Transverse colon (tissue), 4 donors: ENCODE measurements at regions not wholly inside any gene's neighbourhood (a gene's known extent, or its start where the extent isn't known, plus 50 kb on each side); places are given as distances from the start of the nearest gene placed in this dataset.

Experiments
- CTCF ChIP-seq, 5 experiments: fragments of 200-600 bp in 3 of 5; fragments of 450-650 bp in 2 of 5; sonication (generic) in 3 of 5; IDR thresholded peaks; 1 replicate in 2 of 5; 2 replicates in 3 of 5; pipeline ENCODE4 v1.5.1; 2016 to 2017; ENCODE audit warnings: antibody characterized with exemption in 5 of 5, inconsistent platforms in 3 of 5, mild to moderate bottlenecking in 2 of 5, moderate library complexity in 1 of 5
- EP300 ChIP-seq: sonication (generic); formaldehyde crosslinking; IDR thresholded peaks from one replicate; pipeline ENCODE4 v1.6.1; 2017; ENCODE audit warnings: antibody characterized with exemption, low read depth
- POLR2A ChIP-seq: fragments of 450-650 bp; IDR thresholded peaks from one replicate; pipeline ENCODE4 v1.6.1; 2016; ENCODE audit warnings: antibody characterized with exemption, mild to moderate bottlenecking, moderate library complexity
- POLR2AphosphoS5 ChIP-seq, 3 donors: sonication (generic); formaldehyde crosslinking; IDR thresholded peaks; one replicate each; pipeline ENCODE4 v1.6.1; 2016; ENCODE audit warnings: antibody characterized with exemption in 3 of 3

GRCh38 chr12:89187507-89187906 is 164.8 kb downstream of the DUSP6 start:
- no peak for TF ChIP-seq CTCF (IDR thresholded peaks at IDR 0.05)
- no peak for TF ChIP-seq POLR2AphosphoS5 (IDR thresholded peaks at IDR 0.05)
- TF ChIP-seq EP300, result no peak
- TF ChIP-seq POLR2A, result no peak
